22Rv1 (cell line): ENCODE measurements at regions not wholly inside any gene's neighbourhood (a gene's known extent, or its start where the extent isn't known, plus 50 kb on each side); places are given as distances from the start of the nearest gene placed in this dataset.

ENCODE experiments used
- H3K27ac ChIP-seq: fragments of 450-650 bp; 2 replicates; pipeline ENCODE4 v1.5.1; 2017
- CTCF ChIP-seq: fragments of 450-650 bp; IDR thresholded peaks from 2 replicates; pipeline ENCODE4 v1.5.1; 2017; ENCODE audit warnings: mild to moderate bottlenecking
- ZFX ChIP-seq: fragments of 450-650 bp; IDR thresholded peaks from 2 replicates; pipeline ENCODE4 v1.6.1; 2017; ENCODE audit warnings: antibody characterized with exemption, borderline replicate concordance

- TF ChIP-seq ZFX (no peak), CTCF (no peak)
- H3K27ac ChIP-seq, result no peak overlapping the region
Observed at GRCh38 chr7:46559194-46559832, 638.2 kb upstream of the IGFBP3 start.

GRCh38 chr7:46558482-46559193 lies 637.6 kb upstream of the IGFBP3 start:
- no peak for TF ChIP-seq CTCF
- TF ChIP-seq ZFX, result no peak
- H3K27ac ChIP-seq, result no peak overlapping the region

DNA sequence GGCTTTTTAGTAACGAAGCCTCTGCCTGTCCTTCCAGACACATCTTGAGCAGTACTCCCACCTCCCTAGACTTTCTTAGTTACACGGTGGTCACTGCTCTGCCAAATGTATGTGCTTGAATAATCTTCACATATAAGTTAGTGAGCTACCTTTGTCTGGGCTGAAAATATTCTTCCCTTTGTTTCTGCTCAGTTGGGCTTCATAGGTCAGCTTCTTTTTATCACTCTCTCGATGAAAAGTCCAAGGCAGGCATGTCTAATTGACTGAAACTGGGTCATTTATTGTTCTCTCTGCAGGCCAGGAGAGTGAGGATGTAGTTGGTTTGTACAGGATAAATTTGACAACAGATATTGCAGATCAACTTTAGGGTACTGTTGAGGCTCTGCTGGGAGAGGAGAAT lies 636.7 kb upstream of the IGFBP3 start:
- H3K27ac ChIP-seq, result no peak overlapping the region
- TF ChIP-seq CTCF (no peak), ZFX (no peak)

DNA sequence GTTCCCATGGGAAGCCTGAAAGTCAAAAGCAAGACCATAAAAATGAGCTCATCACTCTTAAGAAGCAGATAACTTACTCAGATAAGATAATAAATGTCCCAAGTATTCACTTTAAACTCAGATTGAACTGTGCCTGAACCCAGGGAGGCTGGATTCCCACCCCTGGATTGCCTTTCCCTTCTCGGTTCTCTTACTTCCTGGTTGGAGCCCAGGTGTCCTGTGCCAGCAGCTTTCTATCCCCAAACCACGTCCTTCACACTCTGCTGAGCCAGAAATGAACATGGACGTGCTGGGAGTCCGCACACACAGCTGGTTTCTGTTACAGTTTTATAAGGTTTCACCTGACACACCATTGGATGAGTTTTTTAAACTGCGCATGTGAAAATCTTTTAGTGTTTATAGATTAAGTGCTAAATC lies 636.2 kb upstream of the IGFBP3 start:
- TF ChIP-seq CTCF (no peak), ZFX (no peak)
- no peak overlapping the region for H3K27ac ChIP-seq

DNA sequence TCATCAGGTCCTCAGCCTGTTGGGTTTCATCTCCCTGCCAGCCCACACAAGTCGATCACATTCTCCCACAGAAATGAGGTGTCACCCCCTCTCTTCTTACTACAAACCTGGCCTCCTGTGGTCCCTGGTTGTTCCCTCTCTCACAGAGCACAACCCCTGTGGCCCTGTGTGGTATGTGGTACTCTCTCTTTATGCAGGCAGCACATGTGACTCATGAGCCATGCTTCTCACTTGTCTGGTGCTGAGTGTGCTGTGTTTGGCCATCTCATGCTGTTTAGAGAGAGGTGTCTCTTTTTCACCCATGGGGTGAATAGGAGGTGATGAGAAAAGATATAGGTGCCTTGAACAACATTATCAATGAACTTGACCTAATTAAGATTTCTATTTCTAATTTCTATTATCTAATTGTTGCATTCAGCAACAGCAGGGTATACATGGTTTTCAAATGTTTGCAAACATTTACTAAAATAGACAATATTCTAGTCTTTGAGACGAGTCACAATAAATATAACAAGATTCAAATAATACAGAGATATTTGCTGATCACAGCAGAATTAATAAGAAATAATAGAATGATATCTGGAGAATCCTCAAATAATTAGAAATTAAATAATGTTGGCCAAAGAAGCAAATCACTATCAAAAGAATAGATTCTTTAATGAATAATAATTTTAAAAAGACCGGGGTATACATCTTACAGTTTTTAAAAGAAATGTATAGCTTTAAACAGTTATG lies 633.8 kb upstream of the IGFBP3 start:
- TF ChIP-seq CTCF, result no peak
- no peak for TF ChIP-seq ZFX
- H3K27ac ChIP-seq, result no peak overlapping the region

DNA sequence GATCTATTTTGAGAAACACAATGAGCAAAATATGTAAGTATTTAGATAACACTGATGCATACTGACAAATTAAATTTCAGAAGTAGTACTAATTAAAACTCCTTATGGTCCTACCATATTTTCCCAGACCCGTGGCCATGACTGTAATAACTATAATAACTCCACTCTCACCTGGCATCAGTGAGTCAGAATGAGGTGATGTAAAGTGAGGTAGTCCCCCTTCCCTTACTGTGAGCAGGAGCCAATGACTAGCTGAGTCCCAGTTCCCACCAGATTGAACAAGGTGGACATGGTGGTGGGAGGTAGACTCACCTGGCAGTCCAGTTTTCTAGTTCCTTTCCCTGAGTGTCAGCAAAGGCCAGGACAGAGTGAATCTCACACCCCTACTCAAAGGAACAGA lies 630.5 kb upstream of the IGFBP3 start:
- H3K27ac ChIP-seq, result no peak overlapping the region
- no peak for TF ChIP-seq CTCF
- TF ChIP-seq ZFX, result no peak

DNA sequence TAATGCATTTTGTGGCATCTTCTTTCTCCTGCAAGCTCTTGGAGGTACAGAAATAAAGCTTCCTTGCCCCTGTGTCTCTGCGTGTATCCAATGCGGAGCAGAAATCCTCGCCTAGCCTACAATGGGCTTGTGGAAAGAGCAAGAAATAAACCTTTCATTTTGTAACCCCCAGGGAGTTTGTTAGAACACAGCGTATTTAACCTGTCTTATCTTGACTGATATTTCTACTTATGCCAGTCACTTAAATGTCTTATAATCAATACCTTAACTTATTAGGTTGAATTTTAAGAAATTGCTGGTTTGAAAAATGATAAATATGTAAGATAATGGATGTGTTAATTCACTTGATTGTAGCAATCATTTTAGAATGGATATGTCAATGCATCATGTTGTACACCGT lies 629.8 kb upstream of the IGFBP3 start:
- no peak overlapping the region for H3K27ac ChIP-seq
- TF ChIP-seq ZFX (no peak), CTCF (no peak)
